HEK293 (cell line): ENCODE measurements at regions not wholly inside any gene's neighbourhood (a gene's known extent, or its start where the extent isn't known, plus 50 kb on each side); places are given as distances from the start of the nearest gene placed in this dataset.

Experiments used
- CTCF ChIA-PET: fragments of 350-600 bp; formaldehyde crosslinking; extraction: SDS; loops from one replicate; lab custom pipeline; 2021; ENCODE audit warnings: antibody characterized with exemption; lab: Yijun Ruan, JAX
- POLR2A ChIA-PET: fragments of 300-600 bp; formaldehyde crosslinking; extraction: SDS; loops from one replicate; lab custom pipeline; 2020; ENCODE audit warnings: antibody characterized with exemption, inconsistent platforms; lab: Yijun Ruan, JAX
- H3K27ac ChIP-seq: fragments of 200-500 bp; sonication (Bioruptor generic); 2 replicates; pipeline ENCODE4 v1.5.1; 2014; ENCODE audit warnings: low read depth, low read length, control low read depth, inconsistent platforms; ENCODE audit errors: extremely low read depth
- H3K36me3 ChIP-seq, 2 experiments: fragments of 200-500 bp in 1 of 2; sonication (Bioruptor generic) in 1 of 2; 1 replicate in 1 of 2; 2 replicates in 1 of 2; pipeline ENCODE4 v1.5.1; 2014 to 2017; ENCODE audit warnings: inconsistent platforms in 2 of 2, low read length in 2 of 2; ENCODE audit not compliant: control insufficient read depth in 2 of 2, insufficient read depth in 1 of 2
- H3K4me1 ChIP-seq: fragments of 200-500 bp; sonication (Bioruptor generic); 2 replicates; pipeline ENCODE4 v1.5.1; 2014; ENCODE audit warnings: mild to moderate bottlenecking, low read length, inconsistent platforms; ENCODE audit not compliant: control insufficient read depth, insufficient read depth
- H3K4me3 ChIP-seq: 2 replicates; pipeline ENCODE4 v1.5.1; 2011; ENCODE audit warnings: low read depth, mild to moderate bottlenecking, control low read depth, low read length, moderate library complexity
- H3K9me3 ChIP-seq: fragments of 200-500 bp; sonication (Bioruptor generic); 2 replicates; pipeline ENCODE4 v1.5.1; 2014; ENCODE audit warnings: low read depth, low read length, inconsistent platforms; ENCODE audit not compliant: control insufficient read depth, insufficient read depth
- BCL11B ChIP-seq: fragments of 450-650 bp; formaldehyde crosslinking; IDR thresholded peaks from 2 replicates; pipeline ENCODE4 v1.5.1; 2016; ENCODE audit warnings: low read depth, missing biosample characterization, missing genetic modification characterization
- BCL6B ChIP-seq: fragments of 450-650 bp; formaldehyde crosslinking; IDR thresholded peaks from 2 replicates; pipeline ENCODE4 v1.5.1; 2017; ENCODE audit warnings: missing biosample characterization, missing genetic modification characterization
- HOXA7 ChIP-seq: sonication (generic); formaldehyde crosslinking; IDR thresholded peaks from 2 replicates; pipeline ENCODE4 v1.8.1; 2022; ENCODE audit warnings: missing genetic modification reagents, borderline replicate concordance
- KLF7 ChIP-seq: fragments of 450-650 bp; formaldehyde crosslinking; IDR thresholded peaks from 2 replicates; pipeline ENCODE4 v1.5.1; 2016; ENCODE audit warnings: missing biosample characterization, missing genetic modification characterization, borderline replicate concordance
- MEIS1 ChIP-seq: sonication (generic); formaldehyde crosslinking; IDR thresholded peaks from 2 replicates; pipeline ENCODE4 v1.8.1; 2022; ENCODE audit warnings: missing genetic modification reagents, mild to moderate bottlenecking, borderline replicate concordance
- MYNN ChIP-seq: fragments of 450-650 bp; formaldehyde crosslinking; IDR thresholded peaks from 2 replicates; pipeline ENCODE4 v1.5.1; 2016; ENCODE audit warnings: missing biosample characterization, missing genetic modification characterization, borderline replicate concordance
- SP7 ChIP-seq: fragments of 450-650 bp; formaldehyde crosslinking; IDR thresholded peaks from 2 replicates; pipeline ENCODE4 v1.5.1; 2016; ENCODE audit warnings: missing biosample characterization, missing genetic modification characterization
- TSHZ1 ChIP-seq: fragments of 450-650 bp; formaldehyde crosslinking; IDR thresholded peaks from 2 replicates; pipeline ENCODE4 v1.5.1; 2016; ENCODE audit warnings: missing biosample characterization, missing genetic modification characterization, borderline replicate concordance
- ZFP37 ChIP-seq: fragments of 450-650 bp; formaldehyde crosslinking; IDR thresholded peaks from 2 replicates; pipeline ENCODE4 v1.5.1; 2016; ENCODE audit warnings: missing biosample characterization, missing genetic modification characterization
- ZNF174 ChIP-seq: fragments of 450-650 bp; formaldehyde crosslinking; IDR thresholded peaks from 2 replicates; pipeline ENCODE4 v1.5.0; 2017; ENCODE audit warnings: missing biosample characterization, mild to moderate bottlenecking, missing genetic modification characterization
- ZNF175 ChIP-seq: fragments of 450-650 bp; formaldehyde crosslinking; IDR thresholded peaks from 2 replicates; pipeline ENCODE4 v1.5.1; 2016; ENCODE audit warnings: missing biosample characterization, missing genetic modification characterization
- ZNF221 ChIP-seq: fragments of 450-650 bp; formaldehyde crosslinking; IDR thresholded peaks from 2 replicates; pipeline ENCODE4 v1.5.1; 2017; ENCODE audit warnings: missing biosample characterization, missing genetic modification characterization, borderline replicate concordance
- ZNF223 ChIP-seq: fragments of 450-650 bp; formaldehyde crosslinking; IDR thresholded peaks from 2 replicates; pipeline ENCODE4 v1.5.1; 2016; ENCODE audit warnings: missing biosample characterization, missing genetic modification characterization
- ZNF23 ChIP-seq: fragments of 450-650 bp; formaldehyde crosslinking; IDR thresholded peaks from 2 replicates; pipeline ENCODE4 v1.5.1; 2016; ENCODE audit warnings: missing biosample characterization, missing genetic modification characterization, borderline replicate concordance
- ZNF48 ChIP-seq: fragments of 450-650 bp; formaldehyde crosslinking; IDR thresholded peaks from 2 replicates; pipeline ENCODE4 v1.5.1; 2016; ENCODE audit warnings: missing biosample characterization, missing genetic modification characterization
- ZNF530 ChIP-seq: fragments of 450-650 bp; formaldehyde crosslinking; IDR thresholded peaks from 2 replicates; pipeline ENCODE4 v1.5.1; 2016; ENCODE audit warnings: low read depth, missing biosample characterization, missing genetic modification characterization
- ZNF580 ChIP-seq: fragments of 450-650 bp; formaldehyde crosslinking; IDR thresholded peaks from 2 replicates; pipeline ENCODE4 v1.5.1; 2016; ENCODE audit warnings: missing biosample characterization, missing genetic modification characterization
- ZNF600 ChIP-seq: fragments of 450-650 bp; formaldehyde crosslinking; IDR thresholded peaks from 2 replicates; pipeline ENCODE4 v1.5.1; 2016; ENCODE audit warnings: missing biosample characterization, missing genetic modification characterization
- ZNF621 ChIP-seq: fragments of 450-650 bp; formaldehyde crosslinking; IDR thresholded peaks from 2 replicates; pipeline ENCODE4 v1.5.1; 2017; ENCODE audit warnings: missing biosample characterization, missing genetic modification characterization
- ZNF626 ChIP-seq: fragments of 450-650 bp; sonication (Bioruptor Pico); formaldehyde crosslinking; IDR thresholded peaks from 2 replicates; pipeline ENCODE4 v1.5.1; 2018; ENCODE audit warnings: missing biosample characterization, missing genetic modification characterization, inconsistent platforms
- ZNF639 ChIP-seq: fragments of 450-650 bp; formaldehyde crosslinking; IDR thresholded peaks from 2 replicates; pipeline ENCODE4 v1.5.1; 2016; ENCODE audit warnings: missing biosample characterization, missing genetic modification characterization
- ZNF692 ChIP-seq: fragments of 450-650 bp; formaldehyde crosslinking; IDR thresholded peaks from 2 replicates; pipeline ENCODE4 v1.5.1; 2016; ENCODE audit warnings: missing biosample characterization, missing genetic modification characterization
- ZNF791 ChIP-seq: fragments of 450-650 bp; formaldehyde crosslinking; IDR thresholded peaks from 2 replicates; pipeline ENCODE4 v1.5.1; 2016; ENCODE audit warnings: missing biosample characterization, missing genetic modification characterization

GRCh38 chr6:95679981-95680380 lies 102.6 kb downstream of the MANEA start (continued):
- TF ChIP-seq MEIS1 = no peak
- TF ChIP-seq, all 188 proteins: peak for 0

- Histone ChIP-seq H3K4me1 (no peaks in the 10 kb centered on the region), H3K4me3 (no peak overlapping the region), H3K27ac (no peak overlapping the region), H3K36me3 (no peaks in the 10 kb centered on the region), H3K9me3 (no peaks in the 10 kb centered on the region)
- ChIA-PET CTCF (no interaction called here), POLR2A (no interaction called here)
- TF ChIP-seq ZNF221 = no peak
- no peak for TF ChIP-seq ZNF621
- TF ChIP-seq MYNN = no peak
- TF ChIP-seq BCL11B (tag by site-specific recombination) = no peak
- no peak for TF ChIP-seq ZNF600 (tag by site-specific recombination)
- TF ChIP-seq ZNF23 (tag by site-specific recombination) = no peak
- TF ChIP-seq ZNF174 (tag by site-specific recombination) = no peak
- TF ChIP-seq TSHZ1 (tag by site-specific recombination) = no peak
- TF ChIP-seq ZNF48 (tag by site-specific recombination) = no peak
Measured at GRCh38 chr6:95681736-95682135, 104.4 kb downstream of the MANEA start.

GRCh38 chr6:95682476-95682875 lies 105.1 kb downstream of the MANEA start:
- H3K27ac ChIP-seq = no peak overlapping the region
- no peaks in the 10 kb centered on the region for H3K9me3 ChIP-seq
- no peaks in the 10 kb centered on the region for H3K36me3 ChIP-seq
- H3K4me1 ChIP-seq = no peaks in the 10 kb centered on the region
- CTCF ChIA-PET = interaction anchor here (0.7 kb wide), 1 partner anchor 16 kb away, joined by 3 read pairs; no protein-coding TSS in a partner anchor
- TF ChIP-seq ZFP37 (tag by site-specific recombination) = no peak
- no peak for TF ChIP-seq ZNF626
- no peak for TF ChIP-seq HOXA7 (CRISPR knock-in tag)
- TF ChIP-seq ZNF692 (tag by site-specific recombination) = no peak
- no peak for TF ChIP-seq ZNF175 (tag by site-specific recombination)
- no peak for TF ChIP-seq ZNF223 (tag by site-specific recombination)
- no peak for TF ChIP-seq ZNF639 (tag by site-specific recombination)
- no peak for TF ChIP-seq ZNF23 (tag by site-specific recombination)
- no peak for TF ChIP-seq KLF7 (tag by site-specific recombination)
- TF ChIP-seq ZNF791 (tag by site-specific recombination) = no peak
- no peak for TF ChIP-seq BCL6B
- no peak for TF ChIP-seq ZNF580 (tag by site-specific recombination)
- no peak for TF ChIP-seq ZNF530 (tag by site-specific recombination)
- no peak for TF ChIP-seq SP7
- H3K4me3 ChIP-seq = no peak overlapping the region
- POLR2A ChIA-PET = no interaction called here
